ENCODE measurements at regions not wholly inside any gene's neighbourhood (a gene's known extent, or its start where the extent isn't known, plus 50 kb on each side); places are given as distances from the start of the nearest gene placed in this dataset.

GRCh38 chr16:64762211-64762610 is 359.7 kb downstream of the CDH11 start:
- Histone ChIP-seq H3K4me3 (ENCODE audit: low read length) (no peak overlapping the region), H3K36me3 (ENCODE audit: control insufficient read depth, insufficient read depth, low read length) (no peaks in the 10 kb centered on the region), H3K27me3 (ENCODE audit: control insufficient read depth, insufficient read depth, low read length) (no peaks in the 10 kb centered on the region), H3K9me3 (ENCODE audit: control insufficient read depth, insufficient read depth, low read length) (no peaks in the 10 kb centered on the region), H3K27ac (ENCODE audit: low read length) (no peak overlapping the region), H3K4me1 (ENCODE audit: control insufficient read depth, insufficient read depth, low read length) (no peaks in the 10 kb centered on the region)
- H3K27ac Mint-ChIP-seq = no peak overlapping the region
- H3K4me1 Mint-ChIP-seq = no peaks in the 10 kb centered on the region
- intact Hi-C loops (cut with micrococcal nuclease) = no loop called here
- H3K4me3 Mint-ChIP-seq = no peak overlapping the region
- WGBS (ENCODE audit: insufficient coverage) = 83% methylated on average over 2 of the region's 2 CpGs
- H3K27me3 Mint-ChIP-seq (ENCODE audit: low read depth in 2 of 2) = no peaks in the 10 kb centered on the region
- peaks cover 17 to 22% of the 10 kb centered on the region in 2 donors for H3K9me3 Mint-ChIP-seq
- H3K36me3 Mint-ChIP-seq = no peaks in the 10 kb centered on the region
- DNase-seq (no peak), ATAC-seq (no peak)
- no peak for TF ChIP-seq CTCF (IDR thresholded peaks at IDR 0.05)

DNA sequence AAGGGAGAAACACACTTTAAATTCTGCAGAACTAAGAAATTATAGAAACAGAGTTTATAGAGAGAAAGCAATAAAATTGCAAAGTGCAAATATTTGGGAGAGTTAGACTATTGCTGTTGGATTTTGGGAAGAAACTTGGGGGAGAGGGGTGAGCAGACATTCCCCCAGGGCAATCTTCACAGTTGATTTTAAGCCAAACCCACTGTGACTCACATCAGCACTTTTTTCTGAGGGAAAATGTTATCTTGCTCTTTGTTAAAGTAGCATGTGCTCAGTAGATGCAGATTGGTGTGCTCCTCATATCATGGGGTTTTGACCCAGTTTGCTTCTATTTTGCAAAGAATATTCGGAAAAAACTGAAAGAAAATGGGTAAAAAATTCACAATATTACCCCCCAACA is 367.6 kb downstream of the CDH11 start:
- TF ChIP-seq CTCF (IDR thresholded peaks at IDR 0.05) = no peak
- no peaks in the 10 kb centered on the region for H3K27me3 ChIP-seq (ENCODE audit: control insufficient read depth, insufficient read depth, low read length)
- H3K36me3 ChIP-seq (ENCODE audit: control insufficient read depth, insufficient read depth, low read length) = no peaks in the 10 kb centered on the region
- no peak overlapping the region for H3K27ac ChIP-seq (ENCODE audit: low read length)
- Mint-ChIP-seq H3K27me3 (ENCODE audit: low read depth in 2 of 2) (no peaks in the 10 kb centered on the region), H3K9me3 (peaks cover 10 to 14% of the 10 kb centered on the region in 2 donors), H3K36me3 (peaks cover 5% of the 10 kb centered on the region), H3K4me1 (no peaks in the 10 kb centered on the region), H3K4me3 (no peak overlapping the region), H3K27ac (no peak overlapping the region)
- DNase-seq = no peak
- no peak for ATAC-seq
- no CpG with 5 or more reads among the region's 1 CpG for WGBS (ENCODE audit: insufficient coverage)
- no peaks in the 10 kb centered on the region for H3K9me3 ChIP-seq (ENCODE audit: control insufficient read depth, insufficient read depth, low read length)
- no peaks in the 10 kb centered on the region for H3K4me1 ChIP-seq (ENCODE audit: control insufficient read depth, insufficient read depth, low read length)
- H3K4me3 ChIP-seq (ENCODE audit: low read length) = no peak overlapping the region
- intact Hi-C loops (cut with micrococcal nuclease) = no loop called here

DNA sequence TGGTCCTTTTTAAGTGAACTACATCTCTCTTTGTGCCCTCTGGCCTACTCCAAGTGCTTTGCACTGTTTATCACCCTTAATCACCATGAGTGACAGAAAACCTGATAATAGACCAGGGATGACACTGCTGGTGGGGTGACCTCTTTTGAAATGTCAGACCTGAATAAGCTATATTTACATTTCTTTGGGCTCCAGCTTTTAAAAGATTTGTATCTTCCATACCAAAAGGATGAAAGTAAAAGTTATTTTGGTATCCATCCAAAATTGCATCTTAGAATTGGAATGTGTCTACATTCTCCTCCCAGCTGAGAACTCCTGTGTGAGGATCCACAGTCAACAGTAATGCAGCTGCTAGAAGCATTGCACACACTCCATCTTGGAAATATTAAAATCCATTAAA is 370.0 kb downstream of the CDH11 start:
- ATAC-seq = no peak
- H3K36me3 Mint-ChIP-seq = peaks cover 5% of the 10 kb centered on the region
- no peak overlapping the region for H3K4me3 Mint-ChIP-seq
- no peaks in the 10 kb centered on the region for H3K36me3 ChIP-seq (ENCODE audit: control insufficient read depth, insufficient read depth, low read length)
- H3K27ac ChIP-seq (ENCODE audit: low read length) = no peak overlapping the region
- no peak overlapping the region for H3K4me3 ChIP-seq (ENCODE audit: low read length)
- TF ChIP-seq CTCF (IDR thresholded peaks at IDR 0.05) = no peak
- no peak for DNase-seq
- H3K27ac Mint-ChIP-seq = no peak overlapping the region
- no peaks in the 10 kb centered on the region for H3K4me1 ChIP-seq (ENCODE audit: control insufficient read depth, insufficient read depth, low read length)
- H3K4me1 Mint-ChIP-seq = no peaks in the 10 kb centered on the region
- H3K9me3 Mint-ChIP-seq = peaks cover 11 to 12% of the 10 kb centered on the region in 2 donors
- intact Hi-C loops (cut with micrococcal nuclease) = no loop called here
- peaks cover 2% of the 10 kb centered on the region for H3K9me3 ChIP-seq (ENCODE audit: control insufficient read depth, insufficient read depth, low read length)
- H3K27me3 Mint-ChIP-seq (ENCODE audit: low read depth in 2 of 2) = no peaks in the 10 kb centered on the region
- no peaks in the 10 kb centered on the region for H3K27me3 ChIP-seq (ENCODE audit: control insufficient read depth, insufficient read depth, low read length)

- no peak for DNase-seq
- no peak overlapping the region for H3K27ac Mint-ChIP-seq
These were observed 372.5 kb downstream of the CDH11 start for GRCh38 chr16:64749346-64749745.

More at GRCh38 chr16:64749346-64749745, 372.5 kb downstream of the CDH11 start:
- no peak overlapping the region for H3K4me3 ChIP-seq (ENCODE audit: low read length)
- intact Hi-C loops (cut with micrococcal nuclease) = no loop called here
- no peak for ATAC-seq
- no peaks in the 10 kb centered on the region for H3K36me3 ChIP-seq (ENCODE audit: control insufficient read depth, insufficient read depth, low read length)
- no peak overlapping the region for H3K27ac ChIP-seq (ENCODE audit: low read length)
- peaks cover 3% of the 10 kb centered on the region for H3K9me3 ChIP-seq (ENCODE audit: control insufficient read depth, insufficient read depth, low read length)
- Mint-ChIP-seq H3K27me3 (ENCODE audit: low read depth in 2 of 2) (no peaks in the 10 kb centered on the region), H3K9me3 (peaks cover 6 to 10% of the 10 kb centered on the region in 2 donors), H3K36me3 (peaks cover 5% of the 10 kb centered on the region), H3K4me1 (no peaks in the 10 kb centered on the region), H3K4me3 (no peak overlapping the region)
- no peaks in the 10 kb centered on the region for H3K27me3 ChIP-seq (ENCODE audit: control insufficient read depth, insufficient read depth, low read length)
- H3K4me1 ChIP-seq (ENCODE audit: control insufficient read depth, insufficient read depth, low read length) = no peaks in the 10 kb centered on the region
- no peak for TF ChIP-seq CTCF (IDR thresholded peaks at IDR 0.05)

Data from natural killer cell (primary cell).